Testis (tissue), 2 donors: ENCODE measurements at regions not wholly inside any gene's neighbourhood (a gene's known extent, or its start where the extent isn't known, plus 50 kb on each side); places are given as distances from the start of the nearest gene placed in this dataset.

ENCODE experiments used
- POLR2A ChIP-seq: fragments of 450-650 bp; IDR thresholded peaks from one replicate; pipeline ENCODE4 v1.6.1; 2017; ENCODE audit warnings: antibody characterized with exemption, mild to moderate bottlenecking, moderate library complexity
- TF ChIP-seq, protein P1 (sequence below), 3 experiments: fragments of 450-650 bp in 2 of 3; fragments of 200-600 bp in 1 of 3; sonication (generic) in 1 of 3; IDR thresholded peaks; one replicate each; pipeline ENCODE4 v1.5.1; 2016 to 2019; ENCODE audit warnings: antibody characterized with exemption in 3 of 3, mild to moderate bottlenecking in 2 of 3, moderate library complexity in 1 of 3

DNA sequence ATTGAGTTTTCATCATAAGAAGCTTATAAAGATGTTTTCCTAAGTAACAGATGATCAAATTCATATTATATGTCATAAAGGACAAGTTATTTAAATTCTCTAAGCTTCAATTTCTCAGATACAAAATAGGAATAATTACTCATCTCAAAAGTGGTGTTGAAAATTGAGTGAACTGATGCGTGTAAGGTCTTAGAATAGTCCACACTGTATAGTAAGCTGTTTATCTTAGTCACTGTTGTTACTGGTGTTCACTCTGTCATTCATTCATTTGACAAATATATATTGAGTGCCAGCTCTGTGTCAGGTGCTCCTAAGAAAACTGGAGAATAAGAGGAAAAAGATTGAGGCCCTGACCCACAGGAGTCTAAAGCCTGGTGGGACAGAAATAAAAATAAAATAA lies 186.3 kb upstream of the BRINP3 start:
- TF ChIP-seq, protein P1, sequence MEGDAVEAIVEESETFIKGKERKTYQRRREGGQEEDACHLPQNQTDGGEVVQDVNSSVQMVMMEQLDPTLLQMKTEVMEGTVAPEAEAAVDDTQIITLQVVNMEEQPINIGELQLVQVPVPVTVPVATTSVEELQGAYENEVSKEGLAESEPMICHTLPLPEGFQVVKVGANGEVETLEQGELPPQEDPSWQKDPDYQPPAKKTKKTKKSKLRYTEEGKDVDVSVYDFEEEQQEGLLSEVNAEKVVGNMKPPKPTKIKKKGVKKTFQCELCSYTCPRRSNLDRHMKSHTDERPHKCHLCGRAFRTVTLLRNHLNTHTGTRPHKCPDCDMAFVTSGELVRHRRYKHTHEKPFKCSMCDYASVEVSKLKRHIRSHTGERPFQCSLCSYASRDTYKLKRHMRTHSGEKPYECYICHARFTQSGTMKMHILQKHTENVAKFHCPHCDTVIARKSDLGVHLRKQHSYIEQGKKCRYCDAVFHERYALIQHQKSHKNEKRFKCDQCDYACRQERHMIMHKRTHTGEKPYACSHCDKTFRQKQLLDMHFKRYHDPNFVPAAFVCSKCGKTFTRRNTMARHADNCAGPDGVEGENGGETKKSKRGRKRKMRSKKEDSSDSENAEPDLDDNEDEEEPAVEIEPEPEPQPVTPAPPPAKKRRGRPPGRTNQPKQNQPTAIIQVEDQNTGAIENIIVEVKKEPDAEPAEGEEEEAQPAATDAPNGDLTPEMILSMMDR (IDR thresholded peaks at IDR 0.05) = no peak
- TF ChIP-seq POLR2A = no peak
